Forelimb muscle (tissue), 1 donor: ENCODE measurements at regions not wholly inside any gene's neighbourhood (a gene's known extent, or its start where the extent isn't known, plus 50 kb on each side); places are given as distances from the start of the nearest gene placed in this dataset.
A peak's percentile ranks its signal among the peaks of the same experiment; 100 is the strongest.
"Not testable (repeated sequence)": the region's sequence is repeated elsewhere in the genome, so short reads cannot be mapped to it uniquely, and the experiment has no call there.

Experiments
- DNase-seq: peaks from one replicate; pipeline ENCODE4 v3.0.0-alpha.2; 2013; ENCODE audit warnings: low read depth

GRCh38 chr2:238744951-238745350, 102.9 kb upstream of the TWIST2 start:
- DNase-seq, result no peak

- no peak for DNase-seq
Measured at GRCh38 chr2:238745997-238746396, 101.9 kb upstream of the TWIST2 start.

GRCh38 chr2:238747114-238747513, 100.8 kb upstream of the TWIST2 start:
- no peak for DNase-seq

- no peak for DNase-seq
Measured at GRCh38 chr2:238747557-238747956, 100.3 kb upstream of the TWIST2 start.

GRCh38 chr2:238750212-238750904, 97.5 kb upstream of the TWIST2 start:
- DNase-seq, result no peak

GRCh38 chr2:238754259-238754658, 93.6 kb upstream of the TWIST2 start:
- DNase-seq, result no peak

GRCh38 chr2:238761868-238762267, 86.0 kb upstream of the TWIST2 start:
- DNase-seq, result no peak

- no peak for DNase-seq
Measured at GRCh38 chr2:238763471-238763995, 84.4 kb upstream of the TWIST2 start.

GRCh38 chr2:238765590-238765989, 82.3 kb upstream of the TWIST2 start:
- DNase-seq, result no peak

GRCh38 chr2:238771218-238771617, 76.7 kb upstream of the TWIST2 start:
- DNase-seq, result no peak

- DNase-seq, result no peak
Measured at GRCh38 chr2:238771639-238772038, 76.2 kb upstream of the TWIST2 start.

- DNase-seq, result no peak
Measured at GRCh38 chr2:238772635-238773297, 75.1 kb upstream of the TWIST2 start.

GRCh38 chr2:238773472-238773871, 74.4 kb upstream of the TWIST2 start:
- no peak for DNase-seq

GRCh38 chr2:238774071-238774470, 73.8 kb upstream of the TWIST2 start:
- DNase-seq, result no peak

GRCh38 chr2:238774980-238775509, 72.8 kb upstream of the TWIST2 start:
- no peak for DNase-seq

GRCh38 chr2:238775591-238775990, 72.3 kb upstream of the TWIST2 start:
- DNase-seq, result no peak

- DNase-seq, result no peak
Measured at GRCh38 chr2:238776003-238776760, 71.7 kb upstream of the TWIST2 start.

- not testable (repeated sequence) for DNase-seq
Measured at GRCh38 chr2:238776761-238777046, 71.2 kb upstream of the TWIST2 start.

- DNase-seq, result no peak
Measured at GRCh38 chr2:238777369-238778067, 70.4 kb upstream of the TWIST2 start.

GRCh38 chr2:238784671-238785527, 63.0 kb upstream of the TWIST2 start:
- DNase-seq, result peak; percentile 45

- DNase-seq, result no peak
Measured at GRCh38 chr2:238785528-238785860, 62.4 kb upstream of the TWIST2 start.
